Left ventricle myocardium inferior (tissue), 1 donor: ENCODE measurements at regions not wholly inside any gene's neighbourhood (a gene's known extent, or its start where the extent isn't known, plus 50 kb on each side); places are given as distances from the start of the nearest gene placed in this dataset.

Source experiments
- DNase-seq: peaks from one replicate; pipeline ENCODE4 v3.0.0-alpha.2; 2020
- H3K27ac ChIP-seq: fragments of 200-600 bp; replicated peaks from 2 replicates; pipeline ENCODE4 v1.8.0; 2021
- H3K27me3 ChIP-seq: fragments of 200-600 bp; 2 replicates; pipeline ENCODE4 v1.8.0; 2021; ENCODE audit warnings: low read depth
- H3K36me3 ChIP-seq: fragments of 200-600 bp; 2 replicates; pipeline ENCODE4 v1.8.0; 2021
- H3K4me1 ChIP-seq: fragments of 200-600 bp; 2 replicates; pipeline ENCODE4 v1.8.0; 2021
- H3K4me3 ChIP-seq: fragments of 200-600 bp; 2 replicates; pipeline ENCODE4 v1.8.0; 2021; ENCODE audit warnings: mild to moderate bottlenecking, moderate library complexity
- H3K9me3 ChIP-seq: fragments of 200-600 bp; replicated peaks from 2 replicates; pipeline ENCODE4 v1.8.0; 2021
- CTCF ChIP-seq: fragments of 200-600 bp; IDR thresholded peaks from 2 replicates; pipeline ENCODE4 v1.8.0; 2021; ENCODE audit warnings: antibody characterized with exemption, mild to moderate bottlenecking, borderline replicate concordance
- intact Hi-C: fragments of 100-400 bp; cut with micrococcal nuclease; formaldehyde crosslinking; loops from one replicate; pipeline ENCODE4 v1.11.0; 2022
- donor health status: DM: no; HTN: yes; CAD: no; lungs with severe emphysema.

GRCh38 chr13:22505489-22505888, 675.3 kb upstream of the SGCG start:
- intact Hi-C loops = no loop called here
- TF ChIP-seq CTCF = no peak
- H3K36me3 ChIP-seq = no peaks in the 10 kb centered on the region
- H3K27ac ChIP-seq = no peak overlapping the region
- DNase-seq = no peak
- H3K9me3 ChIP-seq = no peaks in the 10 kb centered on the region
- H3K27me3 ChIP-seq = no peaks in the 10 kb centered on the region
- H3K4me1 ChIP-seq = no peaks in the 10 kb centered on the region
- H3K4me3 ChIP-seq = no peak overlapping the region

GRCh38 chr13:22506096-22506691, 674.6 kb upstream of the SGCG start:
- intact Hi-C loops = no loop called here
- no peak for TF ChIP-seq CTCF
- H3K36me3 ChIP-seq = no peaks in the 10 kb centered on the region
- no peaks in the 10 kb centered on the region for H3K27me3 ChIP-seq
- no peak overlapping the region for H3K27ac ChIP-seq
- no peak for DNase-seq
- no peaks in the 10 kb centered on the region for H3K4me1 ChIP-seq
- no peak overlapping the region for H3K4me3 ChIP-seq
- no peaks in the 10 kb centered on the region for H3K9me3 ChIP-seq

- Histone ChIP-seq H3K4me1 (no peaks in the 10 kb centered on the region), H3K9me3 (peaks cover 6% of the 10 kb centered on the region), H3K4me3 (no peak overlapping the region), H3K27me3 (no peaks in the 10 kb centered on the region), H3K27ac (no peak overlapping the region), H3K36me3 (no peaks in the 10 kb centered on the region)
- no peak for TF ChIP-seq CTCF
- no peak for DNase-seq
- intact Hi-C loops = no loop called here
Measured at GRCh38 chr13:22517544-22517943, 663.2 kb upstream of the SGCG start.

GRCh38 chr13:22536851-22537250, 643.9 kb upstream of the SGCG start:
- Histone ChIP-seq H3K27ac (no peak overlapping the region), H3K36me3 (no peaks in the 10 kb centered on the region), H3K4me3 (no peak overlapping the region), H3K9me3 (peaks cover 5% of the 10 kb centered on the region), H3K4me1 (no peaks in the 10 kb centered on the region), H3K27me3 (no peaks in the 10 kb centered on the region)
- no peak for TF ChIP-seq CTCF
- no peak for DNase-seq
- intact Hi-C loops = no loop called here

GRCh38 chr13:22538400-22538799, 642.4 kb upstream of the SGCG start:
- no peak for TF ChIP-seq CTCF
- Histone ChIP-seq H3K4me3 (no peak overlapping the region), H3K27me3 (no peaks in the 10 kb centered on the region), H3K27ac (no peak overlapping the region), H3K9me3 (peaks cover 5% of the 10 kb centered on the region), H3K36me3 (no peaks in the 10 kb centered on the region), H3K4me1 (no peaks in the 10 kb centered on the region)
- intact Hi-C loops = no loop called here
- no peak for DNase-seq

- no peak for TF ChIP-seq CTCF
- Histone ChIP-seq H3K4me3 (no peak overlapping the region), H3K27me3 (no peaks in the 10 kb centered on the region), H3K4me1 (no peaks in the 10 kb centered on the region), H3K36me3 (no peaks in the 10 kb centered on the region), H3K9me3 (no peaks in the 10 kb centered on the region), H3K27ac (no peak overlapping the region)
- intact Hi-C loops = no loop called here
- DNase-seq = no peak
Measured at GRCh38 chr13:22549126-22549525, 631.7 kb upstream of the SGCG start.
